GM18861 (cell line): ENCODE measurements at regions not wholly inside any gene's neighbourhood (a gene's known extent, or its start where the extent isn't known, plus 50 kb on each side); places are given as distances from the start of the nearest gene placed in this dataset.
"Not testable (repeated sequence)": the region's sequence is repeated elsewhere in the genome, so short reads cannot be mapped to it uniquely, and the experiment has no call there.

Source experiments
- ATAC-seq: cut with Tn5 transposase; IDR thresholded peaks from one replicate; pipeline ENCODE4 v1.9.1; 2021; ENCODE audit not compliant: unreplicated experiment

- no peak for ATAC-seq
Observed at GRCh38 chr1:229139331-229140118, 131.4 kb upstream of the RAB4A start.

DNA sequence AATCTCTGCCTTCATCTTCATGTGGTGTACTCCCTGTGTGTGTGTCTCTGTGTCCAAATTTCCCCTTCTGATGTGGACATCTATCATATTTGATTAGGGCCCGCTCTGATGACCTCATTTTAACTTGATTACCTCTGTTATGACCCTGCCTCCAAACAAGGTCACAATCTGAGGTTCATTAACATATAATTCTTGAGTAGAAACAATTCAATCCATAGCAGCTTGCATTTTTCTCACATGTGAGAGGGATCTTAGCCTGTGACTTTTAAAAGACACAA lies 130.9 kb upstream of the RAB4A start:
- ATAC-seq: no peak

DNA sequence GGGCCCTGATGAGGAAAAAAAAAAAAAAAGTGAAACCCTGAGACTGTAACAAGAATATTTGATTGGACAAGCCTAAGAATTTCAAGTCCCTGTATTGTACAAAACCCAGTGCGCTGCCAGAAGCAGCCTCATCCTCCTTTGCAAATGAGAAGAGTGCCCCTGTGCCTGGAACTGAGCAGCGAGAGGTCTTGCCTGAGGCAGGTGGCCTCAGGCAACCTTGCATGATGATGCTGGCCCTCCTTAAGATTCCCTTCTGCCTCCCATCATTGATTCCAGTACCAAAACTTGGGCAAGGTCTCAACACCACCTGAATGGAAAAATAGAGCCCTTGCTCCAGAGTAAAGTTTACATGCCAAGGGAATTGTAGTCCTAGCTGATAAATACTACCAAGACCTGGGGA lies 129.6 kb upstream of the RAB4A start:
- ATAC-seq: no peak

DNA sequence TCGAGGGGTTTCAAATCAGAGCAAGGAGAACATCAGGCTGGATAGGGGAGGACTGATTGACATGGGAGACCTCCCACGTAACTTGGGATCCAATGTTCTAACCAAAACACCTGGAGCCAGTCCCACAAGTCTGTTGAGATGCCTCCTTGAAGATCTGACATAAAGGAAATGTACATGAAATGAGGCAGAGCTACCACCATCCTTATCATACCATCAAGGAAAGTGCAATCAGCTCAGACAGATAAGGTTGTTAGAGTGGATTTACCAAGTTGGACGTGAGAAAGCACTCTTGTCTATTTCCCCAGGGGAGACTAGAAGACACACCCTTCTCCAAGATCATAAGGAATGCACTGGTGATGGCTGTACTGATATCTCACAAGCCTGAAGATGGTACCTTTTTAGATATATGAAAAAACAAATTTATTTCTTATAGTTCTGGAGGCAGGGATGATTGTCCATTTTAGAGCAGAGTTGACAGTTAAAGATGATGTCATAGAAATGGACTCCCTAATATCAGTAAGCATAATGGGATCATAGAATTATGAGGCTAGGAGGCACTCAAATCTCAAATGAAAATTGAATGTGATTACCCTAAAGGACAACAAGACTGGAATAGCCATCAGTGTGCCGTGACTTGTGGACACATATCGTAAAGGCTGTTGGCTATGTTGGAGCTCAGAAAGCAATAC lies 129.1 kb upstream of the RAB4A start:
- ATAC-seq: no peak

DNA sequence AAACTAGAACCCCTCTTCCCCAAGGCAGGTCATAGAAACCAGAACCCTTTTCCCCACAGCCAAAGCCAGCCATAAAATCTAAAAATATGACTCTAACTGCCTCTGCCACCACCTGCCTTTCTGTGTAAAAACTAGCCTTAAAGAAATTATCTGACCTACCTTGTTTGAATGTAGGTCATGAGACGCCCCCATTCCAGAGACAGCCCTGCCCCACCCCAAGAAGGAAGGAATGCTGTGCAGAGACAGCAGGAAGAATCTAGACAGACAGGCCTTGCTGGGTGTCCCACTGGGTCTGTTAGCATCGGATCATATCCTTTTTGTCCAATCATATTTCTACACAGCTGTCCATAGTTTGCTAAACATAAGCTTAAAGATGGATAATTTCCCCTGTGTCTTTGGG lies 128.4 kb upstream of the RAB4A start:
- no peak for ATAC-seq

DNA sequence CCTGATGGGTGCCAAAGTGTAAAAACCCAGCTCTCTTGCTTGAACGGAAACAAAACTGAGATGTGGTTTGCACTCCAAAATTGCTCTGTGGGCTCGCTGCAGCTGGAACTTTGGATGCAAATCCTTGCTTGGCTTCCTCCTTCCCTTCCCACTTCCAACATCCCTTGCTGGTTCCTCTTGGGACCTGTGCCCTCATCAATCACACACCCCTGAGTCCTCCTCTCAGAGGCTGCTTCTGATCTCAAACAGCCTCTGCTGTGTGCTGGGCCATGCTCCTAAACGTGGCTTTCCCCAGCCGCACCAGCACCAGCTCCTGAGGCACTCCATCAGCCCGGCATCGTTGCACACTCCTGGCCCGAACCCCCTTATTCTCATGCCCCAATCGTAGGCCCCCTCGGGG lies 124.3 kb upstream of the RAB4A start:
- no peak for ATAC-seq

GRCh38 chr1:229147072-229147471 lies 123.8 kb upstream of the RAB4A start:
- no peak for ATAC-seq

DNA sequence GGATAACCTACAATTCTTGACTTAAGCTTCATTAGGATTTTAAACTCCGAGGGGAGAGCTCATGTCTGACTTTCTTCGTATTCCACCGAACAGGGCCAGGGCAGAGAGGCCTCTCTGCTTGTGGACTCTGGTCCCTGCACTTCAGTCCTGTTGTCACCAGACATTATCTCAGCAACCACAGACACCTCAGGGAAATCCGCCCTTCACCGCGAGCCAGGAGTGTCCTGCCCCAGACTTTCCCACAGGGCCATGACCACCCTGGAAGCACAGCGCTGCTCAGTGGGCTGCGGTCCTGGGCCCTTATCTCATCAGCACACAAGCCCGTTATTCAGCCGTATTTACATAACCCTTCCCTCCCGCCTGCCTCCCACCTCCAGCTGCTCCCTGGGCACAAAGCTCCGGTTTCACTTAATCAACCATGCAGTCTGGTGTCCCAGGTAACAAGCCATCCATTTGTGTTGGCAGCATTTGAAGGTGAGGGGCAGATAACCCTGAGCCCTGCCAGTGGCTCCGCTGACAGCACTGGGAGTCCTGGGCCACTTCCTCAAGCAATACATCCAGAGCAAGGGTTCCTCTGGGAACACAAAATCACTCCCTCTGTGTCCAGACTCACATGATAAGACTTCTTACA lies 122.8 kb upstream of the RAB4A start:
- ATAC-seq: no peak

- no peak for ATAC-seq
Observed at GRCh38 chr1:229148743-229149142, 122.2 kb upstream of the RAB4A start.

- ATAC-seq: no peak
Observed at GRCh38 chr1:229149435-229149834, 121.5 kb upstream of the RAB4A start.

GRCh38 chr1:229150518-229150917 lies 120.4 kb upstream of the RAB4A start:
- no peak for ATAC-seq

DNA sequence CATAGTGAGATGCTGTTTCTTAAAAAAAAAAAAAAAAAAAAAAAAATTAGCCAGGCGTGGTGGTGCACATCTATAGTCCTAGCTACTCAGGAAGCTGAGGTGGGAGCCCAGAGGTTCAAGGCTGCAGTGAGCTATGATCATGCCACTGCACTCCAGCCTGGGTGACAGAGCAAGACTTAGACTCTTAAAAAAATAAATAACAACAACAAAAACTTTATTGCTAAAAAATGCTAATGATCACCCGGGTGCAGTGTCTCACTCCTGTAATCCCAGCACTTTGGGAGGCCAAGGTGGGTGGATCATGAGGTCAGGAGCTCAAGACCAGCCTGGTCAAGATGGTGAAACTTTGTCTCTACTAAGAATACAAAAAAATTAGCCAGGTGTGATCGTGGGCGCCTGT lies 119.5 kb upstream of the RAB4A start:
- ATAC-seq: not testable (repeated sequence)

DNA sequence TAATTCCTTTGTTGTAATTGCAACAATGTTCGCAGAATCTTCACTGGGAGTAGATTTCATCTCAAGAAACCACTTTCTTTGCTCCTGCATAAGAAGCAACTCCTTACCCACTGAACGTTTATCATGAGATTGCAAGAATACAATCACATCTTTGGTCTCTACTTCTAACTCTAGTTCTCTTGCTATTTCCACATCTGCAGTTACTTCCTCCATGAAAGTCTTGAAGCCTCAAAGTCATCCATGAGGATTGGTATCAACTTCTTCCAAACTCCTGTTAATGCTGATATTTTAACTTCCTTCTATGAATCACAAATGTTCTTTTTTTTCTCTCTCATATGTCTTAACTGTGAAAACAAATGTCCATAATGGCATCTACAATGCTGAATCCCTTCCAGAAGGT lies 118.6 kb upstream of the RAB4A start:
- ATAC-seq: no peak

GRCh38 chr1:229153955-229154548 lies 116.9 kb upstream of the RAB4A start:
- no peak for ATAC-seq

- no peak for ATAC-seq
Observed at GRCh38 chr1:229154811-229155210, 116.1 kb upstream of the RAB4A start.

DNA sequence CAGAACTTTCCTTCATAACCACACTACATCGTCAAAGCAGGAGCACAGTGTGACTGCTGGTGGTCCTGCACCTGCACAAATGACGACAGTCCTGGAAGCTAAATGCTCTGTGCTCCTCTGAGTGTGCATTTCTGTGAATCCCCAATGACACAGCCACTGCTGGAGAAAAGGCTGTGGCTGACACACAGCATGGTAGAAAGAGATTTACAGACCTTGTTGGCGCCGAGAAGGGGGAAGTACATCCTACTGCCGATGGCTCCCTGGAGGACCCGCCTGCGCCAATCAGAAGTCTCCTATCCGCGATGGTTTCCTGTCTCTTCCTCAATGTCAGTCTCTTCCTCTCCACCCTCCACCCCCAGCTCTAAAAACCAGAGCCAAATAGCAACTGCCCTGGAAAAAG lies 115.4 kb upstream of the RAB4A start:
- ATAC-seq: no peak

- ATAC-seq: no peak
Observed at GRCh38 chr1:229156872-229157271, 114.0 kb upstream of the RAB4A start.

DNA sequence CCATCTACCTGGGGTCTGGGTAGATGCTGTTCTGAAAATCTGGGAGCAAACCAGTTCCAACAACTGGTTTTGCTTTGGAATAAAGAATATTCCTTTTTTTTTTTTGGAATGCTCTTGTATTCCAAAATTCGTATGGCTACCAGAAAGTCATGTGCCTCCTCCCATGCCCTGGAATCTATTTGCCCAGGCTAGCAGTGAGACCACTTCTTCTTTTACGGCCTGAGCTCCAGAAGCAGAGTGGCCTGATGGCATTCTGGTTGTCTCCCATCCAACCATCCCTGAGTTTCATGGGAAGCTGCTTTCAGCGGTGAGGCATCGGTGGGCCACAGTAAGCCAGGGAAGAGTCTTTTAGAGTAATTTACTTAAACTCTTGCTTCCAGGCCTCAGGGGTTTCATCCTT lies 113.4 kb upstream of the RAB4A start:
- no peak for ATAC-seq

- ATAC-seq: no peak
Observed at GRCh38 chr1:229158341-229158921, 112.5 kb upstream of the RAB4A start.

DNA sequence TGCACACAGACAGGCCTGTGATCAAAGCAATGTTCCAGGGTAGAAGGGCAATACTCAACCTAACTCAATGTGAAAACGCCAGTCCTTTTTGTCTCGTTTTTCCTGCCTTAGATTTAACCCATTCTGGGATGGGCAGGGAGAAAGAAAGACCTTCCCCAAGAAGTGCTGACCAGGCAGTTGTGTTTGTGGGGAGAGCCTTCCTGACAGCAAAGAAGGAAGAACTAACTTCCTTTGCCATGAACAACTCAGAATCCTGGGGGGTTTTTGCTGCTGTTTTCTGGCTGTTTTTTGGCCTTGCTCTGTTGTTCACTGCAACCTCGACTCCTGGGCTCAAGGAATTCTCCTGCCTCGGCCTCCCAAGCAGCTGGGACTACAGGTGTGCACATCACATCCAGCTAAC lies 112.0 kb upstream of the RAB4A start:
- no peak for ATAC-seq

GRCh38 chr1:229159668-229160544 lies 111.0 kb upstream of the RAB4A start:
- no peak for ATAC-seq
